ENCODE measurements at regions not wholly inside any gene's neighbourhood (a gene's known extent, or its start where the extent isn't known, plus 50 kb on each side); places are given as distances from the start of the nearest gene placed in this dataset.
"Not testable (repeated sequence)": the region's sequence is repeated elsewhere in the genome, so short reads cannot be mapped to it uniquely, and the experiment has no call there.

GRCh38 chr7:150035769-150036168 is 162.0 kb downstream of the ATP6V0E2 start:
- TF ChIP-seq POLR2A, CTCF (IDR thresholded peaks at IDR 0.05): not testable (repeated sequence)
